ENCODE measurements at regions not wholly inside any gene's neighbourhood (a gene's known extent, or its start where the extent isn't known, plus 50 kb on each side); places are given as distances from the start of the nearest gene placed in this dataset.

DNA sequence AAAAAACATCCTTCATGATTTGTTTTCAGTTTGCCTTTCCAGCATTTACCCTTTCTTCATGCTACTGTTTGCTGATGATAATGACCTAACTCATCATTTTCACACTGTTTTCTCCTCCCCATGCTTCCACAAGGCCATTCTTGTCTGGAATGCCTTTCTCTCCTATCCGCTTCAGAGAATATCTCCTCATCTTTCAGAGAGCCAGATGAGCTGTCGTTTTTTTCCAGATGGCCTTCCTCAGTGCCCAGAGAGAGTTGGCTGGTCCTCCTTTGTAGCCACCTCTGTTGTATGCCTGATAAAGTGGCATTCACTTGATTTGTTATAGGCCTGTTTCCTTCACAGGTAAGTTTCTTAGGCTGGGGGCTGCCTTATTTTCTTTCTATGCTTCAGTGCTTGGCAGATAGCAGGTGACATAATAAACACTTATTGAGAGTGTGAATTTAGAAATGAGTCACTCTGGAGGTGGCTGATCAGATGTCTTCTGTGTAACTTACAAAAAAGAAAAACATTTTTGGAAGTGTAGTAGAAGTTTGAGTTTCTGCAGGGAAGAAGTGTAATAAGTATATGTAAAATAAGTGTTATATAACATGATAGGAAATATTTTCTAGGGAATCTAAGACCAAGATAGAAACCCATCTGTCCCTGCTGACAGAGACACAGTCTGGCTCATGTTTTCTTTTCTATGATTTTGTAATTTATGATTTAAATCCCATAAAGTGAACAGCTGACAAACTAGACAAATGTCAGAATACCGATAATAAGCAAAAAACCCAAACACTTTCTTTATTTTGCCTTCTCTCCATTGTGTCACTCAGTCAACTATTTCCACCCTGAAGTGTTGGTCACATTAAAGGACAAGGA is 174.5 kb downstream of the DACT1 start:
- ChIA-PET CTCF (ENCODE audit: low intra/inter-chr PET ratio, low total read pairs) (no interaction called here), POLR2A (no interaction called here)
- BruUV-seq (replicated peaks): no TSS peak
- Histone ChIP-seq H4K20me1 (ENCODE audit: insufficient read depth, low read length) (no peaks in the 10 kb centered on the region), H3K36me3 (replicated peaks in 1 of 2; ENCODE audit: control insufficient read depth in 1 of 2, insufficient read depth in 2 of 2, low read length in 2 of 2) (no peaks in the 10 kb centered on the region), H3K79me2 (ENCODE audit: insufficient read depth, low read length) (no peaks in the 10 kb centered on the region), H3K27me3 (ENCODE audit: control insufficient read depth in 1 of 2, insufficient read depth in 2 of 2, low read length in 2 of 2) (no peaks in the 10 kb centered on the region), H3K9me3 (ENCODE audit: low read length) (no peaks in the 10 kb centered on the region), H3K4me2 (ENCODE audit: low read depth, low read length) (no peak overlapping the region), H3K4me1 (ENCODE audit: insufficient read depth, low read length) (peaks cover 7% of the 10 kb centered on the region; the same call in 1 of the 2 replicates), H3K4me3 (replicated peaks in 1 of 3; ENCODE audit: insufficient read depth in 1 of 3, low read depth in 2 of 3, low read length in 3 of 3) (no peak overlapping the region), H3K27ac (ENCODE audit: extremely low read length, insufficient read depth, low read length) (no peak overlapping the region), H3K9ac (ENCODE audit: insufficient read depth, low read depth, low read length) (no peak overlapping the region), H2AFZ (ENCODE audit: low read length) (no peak overlapping the region)
- intact Hi-C loops (cut with micrococcal nuclease; ENCODE audit: unreplicated experiment) (no loop called here), in situ Hi-C loops (cut with HindIII; ENCODE audit: extremely low pct_ligation_motif_present, low pct_unique_long_range_greater_than_20kb) (no loop called here)
- ATAC-seq (no peak), DNase-seq (ENCODE audit: low spot score) (no peak), FAIRE-seq (no peak)
- 24% methylated on average over 3 of the region's 3 CpGs for WGBS (ENCODE audit: low lambda C conversion rate)
- TF ChIP-seq KLF13 (CRISPR knock-in tag; IDR thresholded peaks at IDR 0.05): no peak
- TF ChIP-seq BHLHE40 (IDR thresholded peaks at IDR 0.05; ENCODE audit: low read length): no peak
- TF ChIP-seq ETS1 (CRISPR knock-in tag; IDR thresholded peaks at IDR 0.05): no peak
- no peak for TF ChIP-seq RARA (CRISPR knock-in tag; IDR thresholded peaks at IDR 0.05)
- no peak for TF ChIP-seq ZBTB38 (CRISPR knock-in tag; IDR thresholded peaks at IDR 0.05)
- TF ChIP-seq, protein P1, sequence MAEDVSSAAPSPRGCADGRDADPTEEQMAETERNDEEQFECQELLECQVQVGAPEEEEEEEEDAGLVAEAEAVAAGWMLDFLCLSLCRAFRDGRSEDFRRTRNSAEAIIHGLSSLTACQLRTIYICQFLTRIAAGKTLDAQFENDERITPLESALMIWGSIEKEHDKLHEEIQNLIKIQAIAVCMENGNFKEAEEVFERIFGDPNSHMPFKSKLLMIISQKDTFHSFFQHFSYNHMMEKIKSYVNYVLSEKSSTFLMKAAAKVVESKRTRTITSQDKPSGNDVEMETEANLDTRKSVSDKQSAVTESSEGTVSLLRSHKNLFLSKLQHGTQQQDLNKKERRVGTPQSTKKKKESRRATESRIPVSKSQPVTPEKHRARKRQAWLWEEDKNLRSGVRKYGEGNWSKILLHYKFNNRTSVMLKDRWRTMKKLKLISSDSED (CRISPR knock-in tag; IDR thresholded peaks at IDR 0.05): no peak
- TF ChIP-seq ZFP41 (CRISPR knock-in tag; IDR thresholded peaks at IDR 0.05; ENCODE audit: borderline replicate concordance): no peak
- no peak for TF ChIP-seq MED13 (CRISPR knock-in tag; IDR thresholded peaks at IDR 0.05)
- no peak for TF ChIP-seq ZNF572 (CRISPR knock-in tag; IDR thresholded peaks at IDR 0.05)
- no peak for TF ChIP-seq MED8 (CRISPR knock-in tag; IDR thresholded peaks at IDR 0.05; ENCODE audit: insufficient replicate concordance)

Data from HepG2 (cell line).